ENCODE measurements at regions not wholly inside any gene's neighbourhood (a gene's known extent, or its start where the extent isn't known, plus 50 kb on each side); places are given as distances from the start of the nearest gene placed in this dataset.

DNA sequence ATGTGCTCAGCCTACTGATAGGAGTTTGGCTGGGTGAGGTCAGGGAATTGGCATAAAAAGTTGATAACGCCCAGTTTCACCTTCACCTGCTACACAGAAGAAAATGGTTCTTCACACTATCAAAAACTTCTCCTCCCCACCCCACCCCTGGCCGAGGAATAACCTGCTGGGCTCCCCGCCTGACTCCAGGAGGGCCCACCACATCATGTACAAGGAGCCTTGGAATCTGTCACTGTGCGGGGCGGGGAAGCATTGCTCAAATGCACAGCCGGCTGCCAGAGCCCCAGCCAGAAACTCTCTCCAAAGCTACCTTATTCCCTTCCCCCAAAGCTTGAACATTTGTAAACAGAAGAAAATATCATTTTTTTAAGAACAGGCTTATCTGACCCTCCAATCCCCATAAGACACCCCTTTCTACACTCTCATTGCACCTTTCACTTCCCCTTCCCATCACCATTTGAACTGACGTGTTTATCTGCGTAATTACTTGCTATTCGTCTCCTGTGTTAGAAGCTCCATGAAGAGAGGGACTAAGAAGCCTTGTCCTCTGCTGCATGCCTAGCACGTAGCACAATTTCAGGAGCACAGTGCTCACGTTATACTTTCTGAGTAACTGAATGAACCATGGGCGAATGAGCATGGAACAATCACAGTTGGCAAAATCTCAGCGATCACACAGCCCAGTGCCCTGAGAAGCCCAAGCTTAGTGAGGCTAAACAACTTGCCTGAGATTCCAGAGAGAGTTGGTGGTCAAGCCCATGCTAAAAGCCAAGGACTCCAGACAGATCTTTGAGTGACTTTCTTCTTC lies 82.9 kb downstream of the HES1 start:
- no peak for DNase-seq

DNA sequence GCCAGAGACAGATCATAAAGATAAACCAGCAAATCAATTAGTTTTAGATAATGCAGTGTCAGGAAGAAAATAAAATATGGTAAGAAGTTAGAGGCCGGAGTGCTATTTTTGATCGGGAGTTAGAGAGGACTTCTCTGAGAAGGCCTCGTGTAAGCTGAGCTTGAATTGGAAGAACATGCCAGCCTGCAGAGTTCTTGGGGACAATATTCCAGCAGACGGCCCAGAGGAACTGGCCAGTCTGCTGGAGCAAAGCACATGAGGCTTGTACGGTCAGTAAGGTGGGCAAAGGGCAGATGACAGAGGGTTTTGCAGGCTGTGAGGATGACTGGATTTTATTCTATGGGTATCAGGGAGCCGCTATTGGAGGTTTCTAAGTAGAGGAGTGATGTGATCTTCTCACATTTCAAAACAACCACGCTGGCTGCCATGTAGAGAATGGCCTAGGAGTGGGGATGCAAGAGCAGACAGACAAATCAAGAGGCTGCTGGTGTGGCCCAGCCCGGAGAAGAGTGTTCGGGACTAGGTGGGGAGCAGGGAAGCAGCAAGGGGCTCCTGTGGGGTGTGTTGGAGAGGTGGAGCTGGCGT lies 84.0 kb downstream of the HES1 start:
- no peak for DNase-seq

DNA sequence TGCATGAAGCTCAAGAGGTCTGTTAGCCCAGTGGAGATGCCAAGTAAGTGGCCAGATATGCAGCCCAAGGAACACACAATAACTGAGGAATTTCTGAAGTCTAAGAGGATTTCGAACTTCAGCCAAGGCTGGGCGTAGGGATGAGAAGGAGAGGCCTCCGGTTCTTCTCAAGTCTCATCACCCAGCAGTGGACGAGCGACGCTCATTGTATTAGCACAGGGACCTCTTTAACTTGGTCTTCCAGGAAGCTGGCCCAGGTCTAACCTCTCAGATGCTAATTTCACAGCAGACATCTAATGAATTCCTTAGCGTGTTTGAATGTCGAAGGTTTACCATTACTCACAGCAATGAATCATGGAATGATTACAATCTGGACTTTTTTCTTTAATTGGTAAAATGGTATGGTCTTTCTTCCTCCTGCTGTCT lies 85.0 kb downstream of the HES1 start:
- no peak for DNase-seq

DNA sequence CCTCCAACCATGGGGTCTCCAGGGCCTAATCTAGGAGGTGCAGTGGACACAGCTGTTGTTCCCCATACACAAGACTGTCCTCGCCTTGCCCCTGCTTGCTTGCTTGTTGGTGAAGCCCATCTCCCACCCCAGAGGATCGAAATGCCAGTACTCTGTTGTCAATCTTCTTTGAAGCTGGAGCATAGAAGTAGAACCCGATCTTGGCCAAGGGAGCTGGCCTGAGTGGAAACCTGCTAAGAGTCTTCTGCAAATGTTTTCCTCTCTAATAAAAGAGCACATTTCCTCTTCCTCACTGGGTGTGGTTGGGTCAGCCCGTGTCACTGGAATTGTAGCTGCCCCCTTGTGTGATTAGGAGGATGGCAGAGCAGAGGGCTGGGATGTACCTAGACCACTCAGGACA lies 85.4 kb downstream of the HES1 start:
- DNase-seq = no peak

DNA sequence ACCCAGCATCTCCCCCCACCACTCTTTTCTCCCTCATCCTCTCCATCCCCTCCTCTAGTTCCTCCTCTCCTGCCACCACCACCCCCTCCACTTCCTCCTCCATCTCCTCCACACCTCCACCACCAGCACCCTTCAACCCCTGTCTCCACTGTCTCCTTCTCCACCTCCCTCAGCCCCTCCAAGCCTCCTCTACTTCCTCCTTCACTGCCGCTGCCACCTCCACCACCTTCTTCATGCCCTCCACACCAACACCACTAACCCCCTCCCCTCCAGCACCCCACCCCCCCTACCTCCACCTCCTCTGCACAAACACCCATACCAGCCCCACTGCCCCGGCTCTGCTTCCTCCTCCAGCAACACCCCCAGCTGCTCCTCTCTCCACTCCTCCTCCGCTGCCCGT lies 88.0 kb downstream of the HES1 start:
- DNase-seq = no peak

DNA sequence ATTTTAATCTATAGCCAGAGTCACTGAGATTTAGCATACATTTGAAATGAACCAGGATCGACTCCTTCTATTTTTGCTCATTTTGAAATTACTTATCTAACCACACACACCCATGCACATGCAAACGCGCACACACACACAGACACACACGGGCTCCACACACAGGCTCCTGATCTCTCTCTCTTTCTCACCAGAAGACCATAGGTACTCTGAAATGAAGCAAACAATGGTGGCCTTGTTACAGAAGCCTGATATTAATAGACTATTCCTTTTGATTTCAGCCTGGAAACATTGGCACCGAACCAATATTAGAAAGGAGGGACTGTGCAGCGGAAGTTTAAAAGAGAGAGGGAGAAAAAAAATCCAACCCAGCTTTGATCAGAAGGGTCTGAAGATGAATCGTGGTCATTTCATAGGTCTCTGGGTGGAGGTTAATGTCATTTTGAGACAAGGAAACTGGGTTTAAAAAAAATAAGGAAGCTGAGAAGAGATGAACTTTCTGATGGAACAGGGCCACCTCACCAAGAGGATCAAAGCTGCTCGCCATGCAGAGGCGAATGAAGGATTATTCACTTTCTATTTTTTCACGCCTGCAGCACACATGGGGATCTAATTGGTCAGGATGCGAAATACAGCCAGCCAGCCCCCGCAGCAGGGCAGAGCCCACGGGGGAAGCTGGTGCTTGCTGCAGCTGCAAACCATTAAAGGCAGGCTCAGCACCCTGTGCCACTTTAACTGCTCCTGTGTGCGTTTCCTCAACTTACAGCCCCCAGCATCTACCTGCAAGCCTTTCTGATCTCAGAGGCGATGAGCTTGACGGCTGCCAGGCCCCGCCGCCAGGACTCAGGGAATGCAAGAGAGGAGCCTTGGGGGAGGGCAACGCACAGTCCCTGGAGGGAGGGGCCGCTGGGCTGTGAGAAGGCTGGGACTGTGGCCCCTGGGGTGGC lies 88.8 kb downstream of the HES1 start:
- no peak for DNase-seq

DNA sequence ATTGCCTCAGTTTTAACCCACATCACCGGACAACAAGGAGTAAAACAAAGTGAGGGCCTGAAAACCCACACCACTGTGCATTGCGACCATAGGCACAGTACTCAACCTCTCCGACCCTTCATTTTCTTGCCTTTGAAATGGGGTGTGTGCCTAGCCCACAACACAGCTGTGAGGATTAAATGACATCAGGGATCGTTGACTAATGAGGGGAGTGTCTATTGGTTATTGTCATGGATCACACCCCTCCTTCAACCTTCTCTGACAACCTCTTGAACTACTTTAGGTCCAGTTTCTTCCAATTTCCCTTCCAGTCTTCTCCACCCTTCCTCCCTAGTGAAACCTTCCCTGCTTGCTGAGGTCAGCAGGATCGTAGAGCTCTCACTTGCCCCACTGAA lies 89.5 kb downstream of the HES1 start:
- DNase-seq = no peak

DNA sequence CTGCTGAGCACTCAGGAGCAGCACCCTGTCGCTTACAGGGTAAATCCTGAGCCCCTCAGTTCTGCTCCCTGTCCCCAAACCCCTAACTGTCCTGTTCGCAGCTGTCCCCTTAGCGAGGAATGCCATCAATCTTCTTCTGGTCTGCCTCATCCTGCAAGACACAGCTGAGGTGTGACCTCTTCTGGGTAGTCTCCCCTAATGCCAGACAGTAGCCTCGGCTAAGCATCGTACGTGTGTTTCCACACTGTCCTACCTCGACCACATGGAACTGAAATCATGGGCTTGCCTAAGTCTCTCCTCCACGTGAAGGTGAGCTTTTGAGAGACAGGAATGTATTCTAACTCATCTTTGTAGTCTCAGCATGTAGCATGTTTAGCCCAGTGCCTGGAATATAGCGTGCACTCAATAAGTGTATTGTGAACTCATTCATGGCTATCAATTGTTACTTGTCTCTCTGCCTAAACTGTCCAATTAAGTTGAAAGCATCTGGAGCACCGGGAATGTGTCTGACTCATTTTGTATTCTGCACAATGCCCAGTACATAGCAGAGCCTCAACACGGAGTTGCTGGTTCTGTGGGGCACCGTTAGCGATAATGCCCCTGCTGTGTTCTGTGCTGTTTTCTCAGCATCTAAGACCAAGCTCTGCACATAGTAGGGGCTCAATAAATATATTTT lies 90.2 kb downstream of the HES1 start:
- DNase-seq = no peak

DNA sequence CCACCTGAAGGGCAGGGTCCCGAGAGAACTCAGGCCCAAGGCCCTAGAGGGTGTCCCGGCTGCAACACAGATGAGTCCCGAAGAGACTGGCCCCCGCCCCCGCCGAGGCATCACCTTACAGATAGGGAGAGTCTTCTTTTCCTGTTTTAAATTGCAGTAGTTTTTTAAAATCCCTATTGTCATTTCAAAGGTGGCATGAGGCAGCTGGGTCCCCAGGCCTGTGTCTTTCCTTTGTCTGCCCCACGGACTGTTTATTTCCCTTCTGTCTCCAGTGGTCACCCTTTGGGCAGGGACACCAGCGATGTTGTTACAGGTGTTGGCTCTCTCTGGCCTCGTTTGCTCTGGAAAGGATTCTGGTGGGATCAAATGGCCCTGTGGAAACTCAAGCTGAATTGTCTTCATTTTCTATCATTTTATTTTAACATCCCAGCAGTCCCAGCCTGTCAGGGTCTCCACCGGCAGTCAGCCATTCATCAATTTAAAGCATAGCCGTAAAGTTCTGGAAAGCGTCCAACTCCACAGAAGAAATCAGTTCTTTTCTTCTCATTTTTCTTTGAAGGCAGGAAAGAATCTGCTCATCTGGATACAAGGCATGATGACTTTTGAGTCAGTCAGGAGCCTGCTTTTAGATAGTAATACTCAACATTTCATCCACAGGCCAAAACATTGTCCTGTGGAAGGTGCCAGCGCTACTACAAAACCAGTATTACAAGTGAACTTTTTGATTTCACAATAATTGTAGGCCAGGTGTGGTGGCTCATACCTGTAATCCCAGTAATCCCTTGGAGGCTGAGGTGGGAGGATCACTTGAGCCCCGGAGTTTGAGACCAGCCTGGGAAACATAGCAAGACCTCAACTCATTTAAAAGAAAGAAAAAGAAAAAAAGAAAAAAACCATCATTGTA lies 96.2 kb downstream of the HES1 start:
- DNase-seq = no peak

DNA sequence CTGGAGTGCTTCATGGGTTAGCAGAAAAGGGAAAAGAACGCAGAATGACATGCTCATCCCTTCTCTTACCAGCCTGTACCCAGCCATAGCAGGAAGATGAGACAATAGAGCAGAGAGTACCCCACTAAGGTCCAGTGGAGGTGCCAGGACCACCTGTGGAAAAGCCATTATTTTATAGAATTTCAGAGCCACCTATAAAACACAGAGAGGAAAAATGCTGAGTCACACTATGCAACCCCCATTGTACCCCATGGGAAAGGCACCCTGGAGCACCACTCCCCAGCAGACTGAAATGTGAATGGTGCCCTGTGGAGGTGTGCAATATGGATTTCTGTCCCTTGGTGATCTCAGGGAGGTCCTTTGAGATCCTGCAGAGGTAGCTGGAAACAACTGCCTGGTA lies 97.2 kb downstream of the HES1 start:
- no peak for DNase-seq

DNA sequence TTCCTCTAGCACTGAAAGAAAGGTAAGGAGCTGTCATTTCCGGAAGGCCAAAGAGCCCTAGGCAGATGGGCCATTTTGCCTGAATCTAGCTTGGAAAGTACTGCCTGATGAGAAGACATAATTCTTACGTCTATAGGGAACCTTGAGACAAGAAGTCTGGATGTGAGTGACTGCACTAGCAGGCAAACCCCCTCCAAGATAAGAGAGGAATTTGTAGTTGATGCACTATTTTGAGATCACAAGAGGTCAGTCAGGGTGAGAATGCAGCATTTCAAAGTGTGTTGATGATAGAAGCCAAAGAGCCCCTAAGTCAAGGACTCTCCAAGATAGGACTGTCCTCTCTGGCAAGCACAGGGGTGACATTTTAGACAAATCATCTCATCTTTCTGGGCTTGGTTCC lies 99.2 kb downstream of the HES1 start:
- no peak for DNase-seq

DNA sequence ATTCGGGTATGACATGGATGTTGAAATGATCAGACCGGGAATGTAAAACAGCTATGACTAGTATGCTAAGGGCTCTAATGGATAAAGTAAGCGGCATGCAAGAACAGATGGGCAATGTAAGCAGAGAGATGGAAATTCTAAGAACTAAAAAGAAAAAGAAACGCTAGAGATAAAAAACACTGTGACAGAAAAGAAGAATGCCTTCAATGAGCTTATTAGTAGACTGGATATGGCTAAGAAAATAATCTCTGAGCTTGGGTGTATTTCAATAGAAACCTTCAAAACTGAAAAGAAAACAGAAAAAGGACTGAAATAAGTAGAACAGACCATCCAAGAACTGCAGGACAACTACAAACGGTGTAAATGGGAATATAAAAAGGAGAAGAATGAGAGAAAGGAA lies 101.2 kb downstream of the HES1 start:
- no peak for DNase-seq

DNA sequence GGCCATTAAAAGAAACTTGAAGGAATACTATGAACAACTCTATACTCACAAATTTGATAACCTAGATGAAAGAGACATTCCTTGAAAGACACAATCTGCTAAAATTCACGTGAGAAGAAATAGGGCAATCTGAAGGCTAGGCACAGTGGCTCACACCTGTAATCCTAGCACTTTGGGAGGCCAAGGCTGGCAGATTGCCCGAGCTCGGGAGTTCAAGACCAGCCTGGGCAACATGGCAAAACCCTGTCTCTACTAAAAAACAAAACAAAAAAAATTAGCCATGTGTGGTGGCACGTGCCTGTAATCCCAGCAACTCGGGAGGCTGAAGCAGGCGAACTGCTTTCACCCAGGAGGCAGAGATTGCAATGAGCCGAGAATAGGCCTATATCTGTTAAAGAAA lies 104.8 kb downstream of the HES1 start:
- DNase-seq = no peak

DNA sequence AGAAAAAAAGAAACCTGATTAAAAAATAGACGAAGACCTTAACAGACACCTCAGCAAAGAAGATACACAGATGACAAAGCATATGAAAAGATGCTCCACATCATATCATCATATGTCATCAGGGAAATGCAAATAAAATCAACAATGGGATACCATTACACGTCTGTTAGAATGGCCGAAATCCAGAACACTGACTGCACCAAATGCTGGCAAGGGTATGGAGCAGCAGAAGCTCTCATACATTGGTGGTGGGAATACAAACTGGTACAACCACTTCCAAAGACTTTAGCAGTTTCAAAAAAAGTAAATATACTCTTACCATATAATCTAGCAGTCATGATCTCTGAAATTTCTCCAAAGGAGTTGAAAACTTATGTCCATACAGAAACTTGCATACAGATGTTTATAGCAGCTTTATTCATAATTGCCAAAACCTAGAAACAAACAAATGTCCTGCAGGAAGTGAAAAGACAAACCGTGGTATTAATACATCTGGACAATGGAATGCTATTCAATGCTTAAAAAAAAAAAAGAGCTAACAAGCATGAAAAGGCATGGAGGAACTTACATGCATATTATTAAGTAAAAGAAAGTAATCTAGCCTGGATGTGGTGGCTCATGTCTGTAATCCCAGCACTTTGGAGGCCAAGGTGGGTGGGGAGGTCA lies 107.4 kb downstream of the HES1 start:
- DNase-seq = no peak

DNA sequence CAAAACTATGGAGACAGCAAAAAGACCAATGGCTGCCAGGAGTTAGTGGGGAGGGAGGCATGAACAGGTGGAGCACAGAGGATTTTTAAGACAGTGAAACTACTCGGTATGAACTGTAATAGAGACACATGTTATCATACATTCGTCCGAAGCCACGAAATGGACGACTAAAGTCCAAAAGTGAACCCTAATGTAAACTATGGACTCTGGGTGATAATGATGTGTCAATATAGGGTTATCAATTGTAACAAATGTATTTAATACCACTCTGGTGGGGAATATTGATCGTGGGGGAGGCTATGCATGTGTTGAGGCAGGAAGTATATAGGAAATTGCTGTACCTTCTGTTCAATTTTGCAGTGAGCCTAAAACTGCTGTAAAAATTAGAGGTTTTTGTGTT lies 107.0 kb downstream of the CPN2 start:
- DNase-seq = no peak

DNA sequence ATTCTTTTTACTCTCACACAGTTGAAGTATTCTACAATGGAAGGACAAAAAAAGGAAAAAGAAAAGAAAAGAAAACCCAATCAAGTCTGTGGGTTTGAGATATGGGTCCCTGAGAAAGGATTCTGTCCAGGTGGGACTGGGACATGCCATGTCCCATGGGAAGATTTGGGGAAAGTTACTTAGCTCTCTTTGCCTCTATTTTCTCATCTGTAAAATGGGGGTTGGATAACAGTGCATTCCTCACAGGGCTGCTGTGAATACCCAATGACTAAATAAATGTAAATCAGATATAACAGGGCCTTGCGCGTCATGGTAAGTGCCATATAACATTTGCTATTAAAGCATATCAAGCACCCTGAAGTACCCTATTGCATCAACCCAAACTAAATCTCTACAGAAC lies 105.7 kb downstream of the CPN2 start:
- DNase-seq = no peak

DNA sequence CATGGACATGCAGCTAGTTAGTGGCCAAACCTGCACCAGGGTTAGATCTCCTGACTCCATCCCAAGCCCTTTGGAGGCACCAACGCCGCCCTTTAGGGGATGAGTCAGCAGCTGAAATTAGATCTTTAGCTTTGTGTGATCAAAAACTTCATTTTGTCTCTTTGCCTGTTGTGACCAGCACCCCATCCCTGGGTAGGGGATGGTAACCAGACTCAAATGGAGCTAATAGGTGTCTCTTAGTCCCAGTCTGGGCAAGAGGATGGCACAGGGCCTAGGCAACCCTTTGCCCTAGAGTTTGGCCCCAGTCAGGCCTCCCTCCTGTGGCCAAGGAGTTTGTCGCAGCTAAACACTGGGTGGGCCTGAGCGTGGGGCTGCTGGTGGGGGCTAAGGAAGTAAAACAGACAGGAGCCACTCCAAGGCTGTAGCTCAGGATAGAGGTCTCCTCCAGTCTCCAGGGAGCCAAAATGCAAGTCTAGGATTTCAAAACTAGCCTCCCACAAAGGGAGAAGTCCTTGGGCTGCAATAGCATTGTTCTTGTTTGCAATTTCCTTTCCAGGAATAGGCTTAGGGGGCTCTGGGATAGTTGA lies 105.1 kb downstream of the CPN2 start:
- no peak for DNase-seq

DNA sequence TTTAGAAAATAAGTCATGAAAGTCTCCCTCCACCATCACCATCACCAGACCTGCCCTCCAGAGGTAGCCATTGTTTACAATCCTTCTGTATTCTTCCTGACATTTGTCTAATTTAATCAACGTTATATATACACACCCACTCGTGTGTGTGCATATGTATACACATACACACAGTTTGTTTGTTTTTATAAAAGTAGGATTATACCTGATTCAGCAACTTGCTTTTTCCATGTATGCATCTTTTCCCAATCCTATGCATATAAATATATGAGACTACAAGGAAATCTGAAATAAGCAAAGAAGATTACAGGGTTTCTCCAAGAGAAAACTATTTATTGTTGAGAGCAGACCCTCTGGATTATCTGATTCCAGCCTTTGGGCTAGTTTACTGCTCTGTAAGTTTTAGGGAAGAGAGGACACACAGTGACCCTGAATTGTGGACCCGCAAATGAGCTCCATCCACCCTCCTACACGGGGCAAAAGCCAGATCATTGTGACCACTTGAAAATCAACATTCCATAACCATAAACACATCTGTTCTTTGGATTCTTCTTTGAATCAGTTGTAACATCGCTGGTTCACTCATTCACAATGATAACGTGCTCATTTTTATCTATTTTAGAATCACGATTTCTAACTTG lies 104.3 kb downstream of the CPN2 start:
- DNase-seq = no peak

DNA sequence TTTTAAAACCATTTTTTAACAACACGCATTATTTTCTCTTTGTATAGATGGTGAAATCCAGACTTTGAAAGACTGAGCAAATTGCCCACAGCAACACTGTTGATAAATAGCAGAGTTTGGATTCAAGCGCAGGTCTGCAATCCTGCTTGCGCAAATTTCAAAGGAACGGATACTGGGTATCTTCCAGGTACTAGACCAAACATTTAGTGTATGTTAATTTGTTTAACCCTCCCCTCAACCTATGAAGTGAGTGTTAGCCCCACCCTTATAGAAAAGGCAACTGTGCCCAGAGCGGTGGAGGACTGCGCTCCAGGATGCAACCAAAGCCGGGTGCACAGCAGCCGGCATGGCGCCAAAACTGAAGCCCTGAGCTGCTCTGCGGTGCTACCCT lies 103.8 kb downstream of the CPN2 start:
- no peak for DNase-seq

DNA sequence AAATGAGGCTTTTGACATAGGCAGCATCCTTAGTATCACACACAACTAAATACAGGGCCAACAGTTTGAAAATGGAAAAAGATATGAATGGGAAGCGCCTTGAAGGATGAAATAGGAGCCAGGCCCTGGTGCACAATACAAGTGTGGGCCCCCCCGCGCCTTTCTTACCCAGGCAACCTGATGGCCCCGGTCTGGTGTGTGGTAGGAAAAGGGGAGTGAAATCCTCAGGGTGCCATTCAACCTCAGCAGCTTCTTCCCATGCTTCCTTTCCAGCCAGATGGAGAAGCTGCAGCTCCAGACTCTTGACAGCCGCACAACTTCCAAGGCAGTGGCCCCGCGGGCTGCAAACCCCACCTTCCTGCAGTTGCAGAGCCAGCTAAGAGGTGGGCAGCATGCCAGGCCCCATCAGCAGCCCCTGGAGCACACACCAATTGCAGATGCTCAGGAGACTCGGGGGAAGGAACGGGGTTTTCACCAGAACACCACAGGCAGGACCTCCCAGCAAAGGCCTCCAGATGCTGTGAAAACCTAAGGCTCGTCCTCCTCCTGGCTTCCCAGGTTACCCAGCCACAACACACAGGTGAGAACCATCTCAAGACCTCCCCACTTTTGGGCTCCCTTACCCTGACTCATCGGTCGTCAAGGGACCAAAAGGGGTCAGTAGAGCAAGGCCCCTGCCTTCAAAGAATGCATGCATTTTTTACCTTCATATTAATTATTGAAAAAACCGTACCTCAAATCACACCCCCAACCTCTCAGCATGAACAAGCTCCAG lies 101.6 kb downstream of the CPN2 start:
- DNase-seq = peak; percentile 54

Measured in DMS 273 treated with DMSO at 0.1 percent for 48 hours (cell line).